T-cell (primary cell): ENCODE measurements at regions not wholly inside any gene's neighbourhood (a gene's known extent, or its start where the extent isn't known, plus 50 kb on each side); places are given as distances from the start of the nearest gene placed in this dataset.

ENCODE experiments used
- ATAC-seq, 4 experiments: fragments of 200-7000 bp in 3 of 4; fragments of 150-1000 bp in 1 of 4; cut with Tn5 transposase; replicated peaks in 1 of 4; 1 replicate in 3 of 4; 2 replicates in 1 of 4; pipeline ENCODE4 v1.10.0; 2021; ENCODE audit warnings: moderate library complexity in 3 of 4, mild to moderate bottlenecking in 2 of 4, moderate number of reproducible peaks in 1 of 4
- CTCF ChIA-PET, 2 donors: fragments of 300-600 bp; sonication (Branson Sonifier 250); formaldehyde crosslinking; loops; one replicate each; lab custom pipeline; 2022; ENCODE audit warnings: antibody characterized with exemption in 2 of 2; lab: Charles Lee
- POLR2A ChIA-PET, 2 donors: fragments of 300-600 bp; sonication (Branson Sonifier 250); formaldehyde crosslinking; loops; one replicate each; lab custom pipeline; 2022; ENCODE audit warnings: antibody characterized with exemption in 2 of 2; lab: Charles Lee
- DNase-seq, 35 experiments: peaks; one replicate each; pipeline versions ENCODE4 v3.0.0 to v3.0.0-alpha.2; 2013 to 2023
- H3K27ac ChIP-seq: one replicate; pipeline ENCODE4 v1.5.1; 2013; ENCODE audit warnings: low read length
- H3K27me3 ChIP-seq, 2 experiments: replicated peaks in 1 of 2; 1 replicate in 1 of 2; 2 replicates in 1 of 2; pipeline versions ENCODE4 v1.6.1 to v1.7.0; 2013; ENCODE audit warnings: low read length in 1 of 2, mixed read lengths in 1 of 2; ENCODE audit not compliant: control insufficient read depth in 2 of 2, insufficient read depth in 2 of 2; ENCODE audit errors: extremely low read depth in 1 of 2
- H3K36me3 ChIP-seq, 2 donors: 1 replicate in 1 of 2; 2 replicates in 1 of 2; pipeline versions ENCODE4 v1.6.1 to v1.7.0; 2013; ENCODE audit warnings: low read length in 1 of 2; ENCODE audit not compliant: control insufficient read depth in 2 of 2, insufficient read depth in 1 of 2; ENCODE audit errors: extremely low read depth in 1 of 2
- H3K4me1 ChIP-seq, 2 experiments: 1 replicate in 1 of 2; 2 replicates in 1 of 2; pipeline versions ENCODE4 v1.6.1 to v1.7.0; 2013; ENCODE audit warnings: low read length in 2 of 2, mixed read lengths in 1 of 2; ENCODE audit not compliant: insufficient read depth in 2 of 2, control insufficient read depth in 1 of 2; ENCODE audit errors: extremely low read depth in 1 of 2
- H3K4me3 ChIP-seq, 2 donors: 1 replicate in 1 of 2; 2 replicates in 1 of 2; pipeline versions ENCODE4 v1.5.1 to v1.7.0; 2013; ENCODE audit warnings: mild to moderate bottlenecking in 2 of 2, low read length in 1 of 2, moderate library complexity in 1 of 2; ENCODE audit not compliant: control insufficient read depth in 1 of 2; ENCODE audit errors: extremely low read depth in 1 of 2
- H3K9me3 ChIP-seq: 2 replicates; pipeline ENCODE4 v1.7.0; 2013
- H3K27ac Mint-ChIP-seq, 2 donors: one replicate each; pipeline ENCODE4 v1.8.0; 2020 to 2021; ENCODE audit warnings: mild to moderate bottlenecking in 2 of 2, mixed read lengths in 2 of 2
- H3K27me3 Mint-ChIP-seq, 2 donors: one replicate each; pipeline ENCODE4 v1.8.0; 2021 to 2022; ENCODE audit warnings: mixed read lengths in 2 of 2
- H3K36me3 Mint-ChIP-seq: one replicate; pipeline ENCODE4 v1.8.0; 2021; ENCODE audit warnings: mixed read lengths
- H3K4me1 Mint-ChIP-seq, 3 donors: one replicate each; pipeline ENCODE4 v1.8.0; 2020 to 2022; ENCODE audit warnings: mixed read lengths in 3 of 3, mild to moderate bottlenecking in 1 of 3
- H3K4me3 Mint-ChIP-seq, 3 donors: one replicate each; pipeline ENCODE4 v1.8.0; 2020 to 2022; ENCODE audit warnings: mild to moderate bottlenecking in 3 of 3, mixed read lengths in 3 of 3, moderate library complexity in 3 of 3
- H3K9me3 Mint-ChIP-seq, 3 donors: one replicate each; pipeline ENCODE4 v1.8.0; 2020 to 2022; ENCODE audit warnings: mixed read lengths in 3 of 3
- WGBS: methylation state at CpG from one replicate; pipeline ENCODE4 v1.1.5; 2013; ENCODE audit warnings: missing lambda C conversion rate; ENCODE audit not compliant: insufficient coverage; 5-methylcytosine and 5-hydroxymethylcytosine counted together

GRCh38 chr7:85776691-85777345, 590.0 kb upstream of the SEMA3D start:
- Histone ChIP-seq H3K4me3 (no peak overlapping the region), H3K27me3 (no peaks in the 10 kb centered on the region), H3K36me3 (no peaks in the 10 kb centered on the region), H3K4me1 (no peaks in the 10 kb centered on the region), H3K27ac (no peak overlapping the region), H3K9me3 (no peaks in the 10 kb centered on the region)
- ChIA-PET CTCF (no interaction called here), POLR2A (no interaction called here)
- H3K27ac Mint-ChIP-seq, result no peak overlapping the region
- no CpG with 5 or more reads among the region's 1 CpG for WGBS
- no peak for DNase-seq
- peaks cover 0 to 6% (median 0%) of the 10 kb centered on the region in 3 donors for H3K9me3 Mint-ChIP-seq
- H3K4me1 Mint-ChIP-seq, result no peaks in the 10 kb centered on the region
- no peaks in the 10 kb centered on the region for H3K36me3 Mint-ChIP-seq
- H3K4me3 Mint-ChIP-seq, result no peak overlapping the region
- no peaks in the 10 kb centered on the region for H3K27me3 Mint-ChIP-seq
- no peak for ATAC-seq

GRCh38 chr7:85775431-85775830, 588.6 kb upstream of the SEMA3D start:
- Histone ChIP-seq H3K4me1 (no peaks in the 10 kb centered on the region), H3K27ac (no peak overlapping the region), H3K4me3 (no peak overlapping the region), H3K36me3 (no peaks in the 10 kb centered on the region), H3K9me3 (no peaks in the 10 kb centered on the region), H3K27me3 (no peaks in the 10 kb centered on the region)
- no peak for ATAC-seq
- POLR2A ChIA-PET, result no interaction called here
- no peaks in the 10 kb centered on the region for H3K4me1 Mint-ChIP-seq
- DNase-seq, result no peak
- no CpG with 5 or more reads among the region's 3 CpGs for WGBS
- no peak overlapping the region for H3K4me3 Mint-ChIP-seq
- no peak overlapping the region for H3K27ac Mint-ChIP-seq
- no peaks in the 10 kb centered on the region for H3K36me3 Mint-ChIP-seq
- CTCF ChIA-PET, result no interaction called here
- peaks cover 0 to 8% (median 0%) of the 10 kb centered on the region in 3 donors for H3K9me3 Mint-ChIP-seq
- no peaks in the 10 kb centered on the region for H3K27me3 Mint-ChIP-seq

GRCh38 chr7:85774986-85775385, 588.1 kb upstream of the SEMA3D start:
- H3K27me3 ChIP-seq, result no peaks in the 10 kb centered on the region
- WGBS, result no CpG with 5 or more reads among the region's 6 CpGs
- peaks cover 0 to 8% (median 0%) of the 10 kb centered on the region in 3 donors for H3K9me3 Mint-ChIP-seq
- H3K4me3 ChIP-seq, result no peak overlapping the region
- H3K36me3 Mint-ChIP-seq, result no peaks in the 10 kb centered on the region
- no peaks in the 10 kb centered on the region for H3K9me3 ChIP-seq
- no peaks in the 10 kb centered on the region for H3K27me3 Mint-ChIP-seq
- DNase-seq (no peak), ATAC-seq (no peak)
- H3K4me1 Mint-ChIP-seq, result no peaks in the 10 kb centered on the region
- CTCF ChIA-PET, result no interaction called here
- H3K4me1 ChIP-seq, result no peaks in the 10 kb centered on the region
- POLR2A ChIA-PET, result no interaction called here
- H3K36me3 ChIP-seq, result no peaks in the 10 kb centered on the region
- no peak overlapping the region for H3K4me3 Mint-ChIP-seq
- no peak overlapping the region for H3K27ac Mint-ChIP-seq
- H3K27ac ChIP-seq, result no peak overlapping the region

- ATAC-seq, result no peak
- POLR2A ChIA-PET, result no interaction called here
- Histone ChIP-seq H3K4me3 (no peak overlapping the region), H3K27ac (no peak overlapping the region), H3K36me3 (no peaks in the 10 kb centered on the region), H3K9me3 (no peaks in the 10 kb centered on the region), H3K4me1 (no peaks in the 10 kb centered on the region), H3K27me3 (no peaks in the 10 kb centered on the region)
- CTCF ChIA-PET, result no interaction called here
- H3K4me3 Mint-ChIP-seq, result no peak overlapping the region
- no peaks in the 10 kb centered on the region for H3K4me1 Mint-ChIP-seq
- H3K27ac Mint-ChIP-seq, result no peak overlapping the region
- no CpG with 5 or more reads among the region's 2 CpGs for WGBS
- peaks cover 0 to 8% (median 0%) of the 10 kb centered on the region in 3 donors for H3K9me3 Mint-ChIP-seq
- no peaks in the 10 kb centered on the region for H3K36me3 Mint-ChIP-seq
- no peak for DNase-seq
- no peaks in the 10 kb centered on the region for H3K27me3 Mint-ChIP-seq
Measured at GRCh38 chr7:85773116-85773728, 586.4 kb upstream of the SEMA3D start.

- H3K27me3 ChIP-seq, result no peaks in the 10 kb centered on the region
- H3K9me3 Mint-ChIP-seq, result peaks cover 0 to 8% (median 0%) of the 10 kb centered on the region in 3 donors
- no peaks in the 10 kb centered on the region for H3K4me1 Mint-ChIP-seq
- no peak overlapping the region for H3K4me3 Mint-ChIP-seq
- no peaks in the 10 kb centered on the region for H3K27me3 Mint-ChIP-seq
- ChIA-PET POLR2A (interaction anchor here in 1 of 2 donors (0.7 kb wide), 1 partner anchor 8 kb away, joined by 3 read pairs; no protein-coding TSS in a partner anchor), CTCF (no interaction called here)
- ATAC-seq (no peak), DNase-seq (no peak)
- H3K36me3 ChIP-seq, result no peaks in the 10 kb centered on the region
- H3K27ac ChIP-seq, result no peak overlapping the region
- no peaks in the 10 kb centered on the region for H3K9me3 ChIP-seq
- H3K4me1 ChIP-seq, result no peaks in the 10 kb centered on the region
- H3K27ac Mint-ChIP-seq, result no peak overlapping the region
- H3K4me3 ChIP-seq, result no peak overlapping the region
- WGBS, result no CpG with 5 or more reads among the region's 3 CpGs
- no peaks in the 10 kb centered on the region for H3K36me3 Mint-ChIP-seq
Measured at GRCh38 chr7:85771516-85771915, 584.7 kb upstream of the SEMA3D start.

GRCh38 chr7:85770332-85770731, 583.5 kb upstream of the SEMA3D start:
- Mint-ChIP-seq H3K4me1 (no peaks in the 10 kb centered on the region), H3K27me3 (no peaks in the 10 kb centered on the region), H3K4me3 (no peak overlapping the region), H3K36me3 (no peaks in the 10 kb centered on the region), H3K9me3 (peaks cover 0 to 6% (median 0%) of the 10 kb centered on the region in 3 donors), H3K27ac (no peak overlapping the region)
- Histone ChIP-seq H3K9me3 (no peaks in the 10 kb centered on the region), H3K4me1 (no peaks in the 10 kb centered on the region), H3K27ac (no peak overlapping the region), H3K36me3 (no peaks in the 10 kb centered on the region), H3K27me3 (no peaks in the 10 kb centered on the region), H3K4me3 (no peak overlapping the region)
- ATAC-seq (no peak), DNase-seq (no peak)
- POLR2A ChIA-PET, result no interaction called here
- CTCF ChIA-PET, result no interaction called here
- no CpG with 5 or more reads among the region's 3 CpGs for WGBS
